ENCODE measurements at regions not wholly inside any gene's neighbourhood (a gene's known extent, or its start where the extent isn't known, plus 50 kb on each side); places are given as distances from the start of the nearest gene placed in this dataset.

GRCh38 chr7:67552738-67553137 lies 556.1 kb downstream of the TYW1 start:
- TF ChIP-seq, protein P1, sequence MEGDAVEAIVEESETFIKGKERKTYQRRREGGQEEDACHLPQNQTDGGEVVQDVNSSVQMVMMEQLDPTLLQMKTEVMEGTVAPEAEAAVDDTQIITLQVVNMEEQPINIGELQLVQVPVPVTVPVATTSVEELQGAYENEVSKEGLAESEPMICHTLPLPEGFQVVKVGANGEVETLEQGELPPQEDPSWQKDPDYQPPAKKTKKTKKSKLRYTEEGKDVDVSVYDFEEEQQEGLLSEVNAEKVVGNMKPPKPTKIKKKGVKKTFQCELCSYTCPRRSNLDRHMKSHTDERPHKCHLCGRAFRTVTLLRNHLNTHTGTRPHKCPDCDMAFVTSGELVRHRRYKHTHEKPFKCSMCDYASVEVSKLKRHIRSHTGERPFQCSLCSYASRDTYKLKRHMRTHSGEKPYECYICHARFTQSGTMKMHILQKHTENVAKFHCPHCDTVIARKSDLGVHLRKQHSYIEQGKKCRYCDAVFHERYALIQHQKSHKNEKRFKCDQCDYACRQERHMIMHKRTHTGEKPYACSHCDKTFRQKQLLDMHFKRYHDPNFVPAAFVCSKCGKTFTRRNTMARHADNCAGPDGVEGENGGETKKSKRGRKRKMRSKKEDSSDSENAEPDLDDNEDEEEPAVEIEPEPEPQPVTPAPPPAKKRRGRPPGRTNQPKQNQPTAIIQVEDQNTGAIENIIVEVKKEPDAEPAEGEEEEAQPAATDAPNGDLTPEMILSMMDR (IDR thresholded peaks at IDR 0.05): no peak
- no peak for TF ChIP-seq POLR2A (IDR thresholded peaks at IDR 0.05)
- TF ChIP-seq POLR2AphosphoS5 (IDR thresholded peaks at IDR 0.05): no peak
- TF ChIP-seq EP300 (IDR thresholded peaks at IDR 0.05): no peak
